ENCODE measurements at regions not wholly inside any gene's neighbourhood (a gene's known extent, or its start where the extent isn't known, plus 50 kb on each side); places are given as distances from the start of the nearest gene placed in this dataset.
"Not testable (repeated sequence)": the region's sequence is repeated elsewhere in the genome, so short reads cannot be mapped to it uniquely, and the experiment has no call there.

DNA sequence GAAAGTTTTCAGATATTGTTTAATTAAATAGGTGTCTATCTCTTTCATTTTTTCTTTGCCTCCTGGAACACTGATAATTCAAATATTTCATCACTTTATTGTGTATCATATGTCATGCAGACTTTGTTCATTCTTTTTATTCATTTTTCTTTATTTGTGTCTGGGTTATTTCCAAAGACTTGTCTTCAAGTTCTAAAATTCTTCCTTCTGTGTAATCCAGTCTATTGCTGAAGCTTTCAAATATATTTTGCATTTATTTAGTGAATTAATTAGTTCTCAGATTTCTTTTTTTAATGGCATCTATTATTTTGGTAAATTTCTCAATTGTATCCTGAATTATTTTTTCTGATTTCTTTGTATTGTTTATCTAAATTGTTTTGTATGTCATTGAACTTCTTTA lies 70.1 kb downstream of the ZNF330 start:
- FAIRE-seq: peak; percentile 27

GRCh38 chr4:141294306-141294705 lies 73.6 kb downstream of the ZNF330 start:
- no peak for FAIRE-seq

DNA sequence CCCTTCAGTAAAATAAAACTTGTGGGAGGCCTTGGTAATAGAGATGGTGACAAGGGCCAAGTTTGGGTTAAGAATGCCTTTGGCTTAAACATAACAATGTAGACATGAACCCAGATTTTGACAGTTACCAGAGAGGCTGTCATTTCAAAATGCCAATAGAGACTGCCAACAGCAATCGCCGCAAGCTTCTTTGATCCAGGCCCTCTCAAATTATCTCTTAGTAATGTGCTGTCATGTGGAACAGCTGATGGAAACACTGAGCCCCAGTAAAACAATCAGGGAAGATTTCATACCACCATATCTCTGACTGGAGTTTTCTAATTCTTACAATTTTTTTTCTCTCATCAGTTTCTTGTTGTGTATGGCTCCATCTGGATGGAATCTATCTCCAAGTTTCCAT lies 80.5 kb downstream of the ZNF330 start:
- FAIRE-seq: no peak

- no peak for FAIRE-seq
These were observed 82.2 kb downstream of the ZNF330 start for GRCh38 chr4:141302924-141303323.

DNA sequence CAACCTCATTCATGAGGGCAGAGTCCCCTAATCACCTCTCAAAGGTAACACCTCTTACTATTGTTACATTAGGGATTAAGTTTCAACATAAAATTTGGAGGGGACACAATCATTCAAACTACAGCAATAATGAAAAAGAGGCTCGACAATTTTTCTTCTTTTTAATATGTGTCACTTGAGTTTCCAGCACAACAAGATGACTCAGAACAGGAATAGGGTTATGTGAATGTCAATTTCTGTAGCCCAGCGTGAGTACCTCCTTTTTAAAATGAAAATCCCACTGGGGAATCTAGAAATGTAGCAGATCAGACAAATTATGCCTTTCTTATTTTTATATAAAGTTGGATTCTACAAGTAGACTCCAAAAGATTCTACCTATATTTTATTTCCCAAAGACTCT lies 83.7 kb downstream of the ZNF330 start:
- no peak for FAIRE-seq

- FAIRE-seq: no peak
These were observed 85.6 kb downstream of the ZNF330 start for GRCh38 chr4:141306331-141306730.

- no peak for FAIRE-seq
These were observed 86.6 kb downstream of the ZNF330 start for GRCh38 chr4:141307241-141307689.

- no peak for FAIRE-seq
These were observed 89.2 kb downstream of the ZNF330 start for GRCh38 chr4:141309874-141310273.

DNA sequence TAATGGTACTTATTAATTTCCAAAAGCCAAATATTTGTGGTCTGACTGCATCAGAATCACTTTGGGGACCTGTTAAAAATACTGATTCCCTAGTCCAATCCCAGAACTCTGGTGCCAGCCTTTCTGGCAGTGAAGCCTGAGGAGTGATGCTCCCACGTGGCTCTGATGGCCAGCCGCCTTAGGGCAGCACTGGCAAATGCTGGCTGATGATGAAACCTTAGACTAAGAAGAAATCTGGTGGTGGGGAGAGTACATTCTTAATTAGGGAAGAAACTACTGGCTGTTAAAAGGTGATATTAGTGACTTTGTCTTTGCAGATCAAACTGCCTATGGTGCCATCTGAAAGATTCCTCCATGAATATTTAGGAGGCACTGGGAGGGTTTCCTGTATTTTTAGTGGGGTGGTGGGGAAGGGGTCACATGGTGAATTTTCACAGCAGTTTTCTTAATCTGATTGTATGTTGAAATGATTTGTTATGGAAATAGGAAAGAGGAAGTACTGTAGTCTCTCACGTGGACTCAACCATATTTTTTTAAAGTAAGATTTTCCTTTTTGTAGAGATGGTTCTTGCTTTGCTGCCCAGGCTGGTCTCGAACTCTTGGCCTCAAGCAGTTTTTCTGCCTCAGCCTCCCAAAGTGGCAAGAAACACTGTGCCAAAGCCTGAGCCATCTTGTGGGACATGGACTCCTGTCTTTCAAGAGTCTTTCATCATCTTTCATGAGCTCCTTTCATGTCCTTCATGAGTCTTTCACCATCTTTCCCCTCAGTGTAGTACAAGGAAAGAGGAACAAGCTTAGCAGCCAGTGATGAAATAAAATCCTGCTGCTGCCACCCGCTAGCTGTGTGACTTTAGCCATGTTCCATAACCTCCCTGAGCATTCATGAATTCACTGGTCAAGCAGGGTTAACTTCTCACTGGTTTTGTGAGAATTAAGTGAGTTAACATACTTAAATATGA lies 90.8 kb downstream of the ZNF330 start:
- no peak for FAIRE-seq

DNA sequence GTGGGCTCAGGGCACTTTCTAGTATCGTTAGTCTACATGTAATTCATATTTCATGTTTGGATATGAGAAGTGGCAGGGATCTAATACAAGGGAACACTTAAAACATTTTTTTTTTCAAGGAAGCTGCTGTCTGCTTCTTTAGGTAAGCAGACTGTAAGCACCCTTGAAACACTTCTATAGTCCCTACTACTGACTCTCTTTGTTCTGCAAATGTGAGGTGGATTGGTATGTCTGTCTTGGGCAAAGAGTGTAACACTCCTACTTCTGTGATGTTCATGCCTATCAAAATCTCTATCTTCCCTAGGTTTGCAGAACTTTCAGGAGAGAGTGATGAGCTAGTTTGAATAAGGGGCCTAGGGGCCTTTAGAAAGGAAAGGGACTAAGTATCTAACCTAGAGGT lies 93.9 kb downstream of the ZNF330 start:
- no peak for FAIRE-seq

GRCh38 chr4:141328560-141329173 lies 108.0 kb downstream of the ZNF330 start:
- no peak for FAIRE-seq

GRCh38 chr4:141329174-141329569 lies 108.5 kb downstream of the ZNF330 start:
- no peak for FAIRE-seq

- no peak for FAIRE-seq
These were observed 109.9 kb downstream of the ZNF330 start for GRCh38 chr4:141330616-141331015.

DNA sequence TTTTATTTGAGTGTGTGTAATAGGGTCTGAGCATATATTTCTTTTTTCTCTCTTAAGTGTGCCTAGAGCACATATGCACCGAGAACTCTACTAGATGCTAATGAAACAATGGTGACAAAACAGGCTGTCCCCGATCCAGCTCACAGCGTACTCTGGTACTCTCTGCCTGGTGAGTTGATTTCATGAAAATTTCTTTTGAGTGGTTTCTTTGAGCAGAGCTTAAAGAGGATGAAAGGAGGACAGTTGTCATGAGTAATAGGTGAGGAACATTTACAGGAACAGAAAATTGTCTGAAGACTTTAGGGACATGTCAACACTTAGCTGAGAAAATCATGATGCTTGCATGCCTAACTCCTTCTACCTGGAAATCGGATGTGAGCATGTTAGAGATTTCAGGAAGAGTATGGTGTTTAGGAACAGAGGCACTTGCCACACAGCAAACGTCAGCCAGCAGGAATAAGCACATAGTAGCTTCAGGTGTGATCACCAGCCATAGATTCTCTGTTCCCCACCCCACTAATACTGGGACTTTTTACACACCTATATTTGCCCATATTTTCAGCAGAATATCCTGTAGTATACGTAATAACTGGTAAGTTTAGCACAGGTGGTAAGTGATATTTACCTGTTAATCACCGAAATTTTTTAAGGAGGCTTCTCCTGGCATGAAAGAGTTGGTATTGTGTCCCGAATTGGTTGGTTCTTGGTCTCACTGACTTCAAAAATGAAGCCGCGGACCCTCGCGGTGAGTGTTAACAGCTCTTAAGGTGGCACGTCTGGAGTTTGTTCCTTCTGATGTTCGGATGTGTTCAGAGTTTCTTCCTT lies 111.1 kb downstream of the ZNF330 start:
- FAIRE-seq: no peak

GRCh38 chr4:141332359-141333181 lies 111.9 kb downstream of the ZNF330 start:
- FAIRE-seq: not testable (repeated sequence)

DNA sequence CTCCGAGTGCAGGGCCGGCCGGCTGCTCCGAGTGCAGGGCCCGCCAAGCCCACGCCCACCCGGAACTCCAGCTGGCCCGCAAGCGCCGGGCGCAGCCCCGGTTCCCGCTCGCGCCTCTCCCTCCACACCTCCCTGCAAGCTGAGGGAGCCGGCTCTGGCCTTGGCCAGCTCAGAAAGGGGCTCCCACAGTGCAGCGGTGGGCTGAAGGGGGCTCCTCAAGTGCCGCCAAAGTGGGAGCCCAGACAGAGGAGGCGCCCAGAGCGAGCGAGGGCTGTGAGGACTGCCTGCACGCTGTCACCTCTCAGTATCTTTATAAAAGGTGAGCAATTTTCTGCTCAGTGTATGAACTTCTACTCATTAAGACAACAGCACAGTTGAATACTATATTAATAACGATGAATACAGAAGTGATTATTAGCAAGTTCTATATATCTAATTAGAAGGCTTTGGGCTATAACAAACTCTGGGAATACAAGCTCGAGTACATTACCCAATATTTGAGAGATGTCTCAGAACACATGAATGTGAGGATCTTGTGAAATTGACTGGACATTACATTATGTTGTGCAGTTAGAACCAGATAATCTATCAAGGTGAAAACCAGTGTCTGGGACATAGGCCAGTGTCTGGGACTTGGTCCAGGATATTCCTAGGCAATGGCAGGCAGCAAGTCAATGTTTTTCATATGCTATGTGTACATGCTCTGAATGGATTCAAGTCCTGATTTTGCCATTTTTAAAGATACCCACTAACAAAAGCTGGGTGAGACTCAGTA lies 112.9 kb downstream of the ZNF330 start:
- FAIRE-seq: not testable (repeated sequence)

DNA sequence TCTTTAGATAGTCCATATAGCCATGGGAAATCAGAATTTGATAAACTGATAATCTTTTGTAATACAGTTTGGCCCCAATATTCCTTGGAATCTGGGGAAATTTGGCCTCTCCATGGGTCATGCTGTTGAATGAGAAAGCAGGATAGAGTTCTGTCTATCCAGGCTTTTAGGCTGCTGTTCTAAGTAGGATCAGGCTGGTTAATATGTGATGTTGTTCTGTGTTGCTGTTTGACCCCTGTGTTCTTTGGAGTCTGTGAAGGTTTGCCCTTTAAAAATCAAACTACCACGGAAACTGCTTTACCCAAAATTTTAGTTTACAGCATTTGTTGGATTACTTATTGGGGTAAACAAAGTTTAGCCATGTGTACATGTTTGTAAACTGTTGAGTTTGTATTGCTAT lies 114.5 kb downstream of the ZNF330 start:
- no peak for FAIRE-seq

DNA sequence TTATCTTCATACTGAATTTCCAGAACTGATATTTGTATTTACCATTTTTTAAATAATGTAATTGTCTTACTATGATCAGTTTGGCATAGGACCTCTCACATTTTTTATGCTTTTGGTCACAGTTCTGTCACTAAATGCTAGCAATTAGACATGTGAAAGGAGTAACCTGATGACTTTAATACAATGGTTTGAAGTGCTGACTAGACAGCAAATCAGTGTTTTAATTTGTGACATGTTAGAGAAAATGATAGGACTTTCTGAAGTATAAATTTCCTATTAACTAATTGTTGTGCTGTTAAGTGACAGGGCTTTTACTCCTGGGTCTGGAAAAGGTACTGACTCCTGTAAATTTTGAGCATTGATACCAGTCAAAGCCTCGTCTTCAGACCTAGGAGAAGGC lies 117.5 kb downstream of the ZNF330 start:
- no peak for FAIRE-seq

GRCh38 chr4:141339391-141339790 lies 118.7 kb downstream of the ZNF330 start:
- FAIRE-seq: no peak

DNA sequence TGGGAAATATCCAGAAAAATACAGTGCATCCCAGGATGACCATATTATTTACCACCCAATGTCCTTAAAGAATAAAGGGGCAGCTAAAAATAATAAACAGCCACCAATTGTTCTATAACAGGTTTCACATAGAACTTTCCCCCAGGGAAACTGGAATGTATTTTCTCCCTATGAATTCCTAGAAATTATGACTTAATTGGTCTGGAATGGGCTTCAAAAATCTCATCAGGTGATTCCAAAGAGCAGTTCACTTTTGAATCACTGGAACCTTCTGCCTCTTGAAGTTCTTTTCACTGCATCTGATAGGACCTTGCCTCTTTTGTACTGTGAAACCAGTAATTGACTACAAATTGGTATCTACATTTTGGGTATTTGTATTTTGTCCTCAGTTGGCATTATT lies 119.3 kb downstream of the ZNF330 start:
- no peak for FAIRE-seq

DNA sequence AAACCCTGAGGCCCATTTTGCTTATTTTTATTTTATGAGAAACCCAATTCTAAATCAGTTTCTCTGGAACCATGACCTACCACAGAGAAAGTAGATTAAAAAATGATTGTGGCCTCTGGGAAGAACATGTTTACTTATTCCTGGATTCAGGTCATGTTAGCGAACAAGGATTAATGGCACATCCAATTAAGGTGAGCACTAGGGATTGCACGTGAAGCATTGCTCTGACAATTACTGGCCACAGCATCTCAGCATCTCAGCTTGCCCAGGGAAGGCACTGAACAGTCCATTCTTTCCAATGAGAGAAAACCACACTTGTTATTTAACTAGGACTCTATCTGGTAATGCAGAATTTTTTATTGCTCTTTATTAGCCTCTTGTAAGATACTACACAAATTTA lies 119.8 kb downstream of the ZNF330 start:
- FAIRE-seq: no peak

DNA sequence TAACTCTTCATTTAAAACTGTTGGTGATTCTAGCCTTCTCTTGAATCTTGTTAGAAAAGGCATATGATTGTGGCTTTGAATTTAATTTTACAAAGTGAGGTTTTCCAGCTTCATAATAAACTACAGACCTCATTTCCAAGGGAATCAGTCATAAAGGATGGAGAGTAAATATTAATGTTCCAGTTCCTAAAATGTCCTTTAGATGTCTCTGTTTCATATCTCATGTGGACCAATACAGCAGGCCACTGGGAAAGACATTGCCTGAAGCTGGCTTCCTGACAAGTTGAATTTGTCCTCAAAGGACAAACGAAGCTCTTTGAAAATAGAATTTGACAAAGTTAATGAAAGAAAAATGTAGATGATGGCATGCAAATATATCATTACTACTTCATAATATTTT lies 125.4 kb downstream of the ZNF330 start:
- peak; percentile 92 for FAIRE-seq
